H9 (cell line): ENCODE measurements at regions not wholly inside any gene's neighbourhood (a gene's known extent, or its start where the extent isn't known, plus 50 kb on each side); places are given as distances from the start of the nearest gene placed in this dataset.

ENCODE experiments used
- DNase-seq: peaks from one replicate; pipeline ENCODE4 v3.0.0-alpha.2; 2017
- H2AFZ ChIP-seq: one replicate; pipeline ENCODE4 v1.6.1; 2013; ENCODE audit warnings: mild to moderate bottlenecking, low read length, control low read depth, moderate library complexity
- H2AK5ac ChIP-seq: 2 replicates; pipeline ENCODE4 v1.6.1; 2013; ENCODE audit warnings: low read length, control low read depth, mixed read lengths; ENCODE audit not compliant: insufficient read length
- H2BK120ac ChIP-seq: one replicate; pipeline ENCODE4 v1.6.1; 2013; ENCODE audit warnings: low read depth, mild to moderate bottlenecking, low read length, control low read depth, inconsistent platforms; ENCODE audit not compliant: poor library complexity, severe bottlenecking
- H2BK12ac ChIP-seq: 2 replicates; pipeline ENCODE4 v1.6.1; 2013; ENCODE audit warnings: low read length, control low read depth, mixed read lengths, low read depth; ENCODE audit not compliant: insufficient read length
- H2BK15ac ChIP-seq: 2 replicates; pipeline ENCODE4 v1.6.1; 2013; ENCODE audit warnings: low read depth, low read length, control low read depth
- H2BK20ac ChIP-seq: one replicate; pipeline ENCODE4 v1.6.1; 2013; ENCODE audit warnings: low read depth, mild to moderate bottlenecking, low read length, control low read depth, inconsistent platforms; ENCODE audit not compliant: poor library complexity, severe bottlenecking
- H2BK5ac ChIP-seq: 2 replicates; pipeline ENCODE4 v1.6.1; 2013; ENCODE audit warnings: low read length, control low read depth, mixed read lengths; ENCODE audit not compliant: insufficient read length
- H3K14ac ChIP-seq: 2 replicates; pipeline ENCODE4 v1.6.1; 2013; ENCODE audit warnings: low read length, control low read depth; ENCODE audit not compliant: insufficient read depth
- H3K18ac ChIP-seq: 2 replicates; pipeline ENCODE4 v1.6.1; 2013; ENCODE audit warnings: low read depth, mild to moderate bottlenecking, mixed read lengths, low read length, control low read depth; ENCODE audit not compliant: insufficient read length
- H3K23ac ChIP-seq: 2 replicates; pipeline ENCODE4 v1.6.1; 2013; ENCODE audit warnings: low read length, control low read depth, mixed read lengths, low read depth; ENCODE audit not compliant: insufficient read length
- H3K23me2 ChIP-seq: 2 replicates; pipeline ENCODE4 v1.6.1; 2013; ENCODE audit warnings: low read depth, mild to moderate bottlenecking, mixed read lengths, low read length, control low read depth; ENCODE audit not compliant: insufficient read length, poor library complexity, severe bottlenecking
- H3K27ac ChIP-seq: 2 replicates; pipeline ENCODE4 v1.5.1; 2013; ENCODE audit warnings: low read length, control low read depth, mixed read lengths, low read depth; ENCODE audit not compliant: insufficient read length
- H3K27me3 ChIP-seq: 2 replicates; pipeline ENCODE4 v1.6.1; 2013; ENCODE audit warnings: low read length, control low read depth, inconsistent platforms; ENCODE audit not compliant: insufficient read depth
- H3K4ac ChIP-seq: 2 replicates; pipeline ENCODE4 v1.6.1; 2013; ENCODE audit warnings: low read depth, mild to moderate bottlenecking, control low read depth, inconsistent platforms, low read length, moderate library complexity
- H3K4me1 ChIP-seq: 2 replicates; pipeline ENCODE4 v1.6.1; 2013; ENCODE audit warnings: low read length, control low read depth, inconsistent platforms; ENCODE audit not compliant: insufficient read depth
- H3K4me2 ChIP-seq: 2 replicates; pipeline ENCODE4 v1.6.1; 2013; ENCODE audit warnings: low read length, control low read depth, mixed read lengths; ENCODE audit not compliant: insufficient read length, insufficient read depth
- H3K56ac ChIP-seq: 2 replicates; pipeline ENCODE4 v1.6.1; 2013; ENCODE audit warnings: low read depth, mild to moderate bottlenecking, mixed read lengths, low read length, control low read depth; ENCODE audit not compliant: insufficient read length
- H3K79me1 ChIP-seq: 2 replicates; pipeline ENCODE4 v1.6.1; 2013; ENCODE audit warnings: low read depth, mild to moderate bottlenecking, moderate library complexity, low read length, control low read depth, inconsistent platforms; ENCODE audit not compliant: insufficient read depth, poor library complexity, severe bottlenecking
- H3K79me2 ChIP-seq: 2 replicates; pipeline ENCODE4 v1.6.1; 2013; ENCODE audit warnings: low read length, control low read depth, inconsistent platforms; ENCODE audit not compliant: insufficient read depth
- H3K9ac ChIP-seq: 2 replicates; pipeline ENCODE4 v1.6.1; 2013; ENCODE audit warnings: low read length, control low read depth, mixed read lengths; ENCODE audit not compliant: insufficient read length; ENCODE audit errors: extremely low read depth
- H3K9me3 ChIP-seq: one replicate; pipeline ENCODE4 v1.6.1; 2013; ENCODE audit warnings: low read depth, low read length, inconsistent platforms; ENCODE audit not compliant: control insufficient read depth
- H3T11ph ChIP-seq: one replicate; pipeline ENCODE4 v1.6.1; 2013; ENCODE audit warnings: mild to moderate bottlenecking, low read length, control low read depth, inconsistent platforms
- H4K20me1 ChIP-seq: one replicate; pipeline ENCODE4 v1.6.1; 2013; ENCODE audit not compliant: control insufficient read depth, insufficient read length, insufficient read depth
- H4K5ac ChIP-seq: 2 replicates; pipeline ENCODE4 v1.6.1; 2013; ENCODE audit warnings: low read depth, mild to moderate bottlenecking, mixed read lengths, low read length, control low read depth; ENCODE audit not compliant: insufficient read length
- H4K8ac ChIP-seq: replicated peaks from 2 replicates; pipeline ENCODE4 v1.6.1; 2013; ENCODE audit warnings: low read length, control low read depth, mixed read lengths, low read depth; ENCODE audit not compliant: insufficient read length
- H4K91ac ChIP-seq: 2 replicates; pipeline ENCODE4 v1.6.1; 2013; ENCODE audit warnings: low read depth, mild to moderate bottlenecking, moderate library complexity, mixed read lengths, low read length, control low read depth; ENCODE audit not compliant: insufficient read length
- H3K27ac Mint-ChIP-seq, 3 experiments: 2 replicates in 2 of 3; 3 replicates in 1 of 3; pipeline ENCODE4 v1.8.0; 2020 to 2021; ENCODE audit warnings: mixed read lengths in 3 of 3, mild to moderate bottlenecking in 1 of 3, moderate library complexity in 1 of 3
- H3K27me3 Mint-ChIP-seq: 2 replicates; pipeline ENCODE4 v1.8.0; 2021; ENCODE audit warnings: low read depth, mild to moderate bottlenecking, moderate library complexity, mixed read lengths
- H3K36me3 Mint-ChIP-seq, 3 experiments: 2 replicates in 2 of 3; 3 replicates in 1 of 3; pipeline ENCODE4 v1.8.0; 2020 to 2021; ENCODE audit warnings: low read depth in 3 of 3, mixed read lengths in 3 of 3; ENCODE audit not compliant: insufficient read depth in 1 of 3
- H3K4me1 Mint-ChIP-seq, 2 experiments: 2 replicates each; pipeline ENCODE4 v1.8.0; 2020; ENCODE audit warnings: mixed read lengths in 2 of 2
- H3K4me3 Mint-ChIP-seq, 2 experiments: 2 replicates in 1 of 2; 3 replicates in 1 of 2; pipeline ENCODE4 v1.8.0; 2020 to 2021; ENCODE audit warnings: mild to moderate bottlenecking in 2 of 2, mixed read lengths in 2 of 2, moderate library complexity in 1 of 2
- H3K9me3 Mint-ChIP-seq, 2 experiments: 2 replicates in 1 of 2; 3 replicates in 1 of 2; pipeline ENCODE4 v1.8.0; 2020; ENCODE audit warnings: mild to moderate bottlenecking in 2 of 2, mixed read lengths in 2 of 2, moderate library complexity in 1 of 2
- CTCF ChIP-seq: fragments of 200-600 bp; sonication (generic); conservative IDR thresholded peaks from 3 replicates; pipeline ENCODE4 v1.8.0; 2021; ENCODE audit warnings: antibody characterized with exemption, mild to moderate bottlenecking
- WGBS: extraction: QIAGEN DNeasy Blood & Tissue Kit; methylation state at CpG from one replicate; pipeline ENCODE4 v1.1.7; 2013; ENCODE audit warnings: missing lambda C conversion rate, low lambda C conversion rate, mixed read lengths; ENCODE audit not compliant: insufficient read length; ENCODE audit errors: extremely low coverage; 5-methylcytosine and 5-hydroxymethylcytosine counted together

DNA sequence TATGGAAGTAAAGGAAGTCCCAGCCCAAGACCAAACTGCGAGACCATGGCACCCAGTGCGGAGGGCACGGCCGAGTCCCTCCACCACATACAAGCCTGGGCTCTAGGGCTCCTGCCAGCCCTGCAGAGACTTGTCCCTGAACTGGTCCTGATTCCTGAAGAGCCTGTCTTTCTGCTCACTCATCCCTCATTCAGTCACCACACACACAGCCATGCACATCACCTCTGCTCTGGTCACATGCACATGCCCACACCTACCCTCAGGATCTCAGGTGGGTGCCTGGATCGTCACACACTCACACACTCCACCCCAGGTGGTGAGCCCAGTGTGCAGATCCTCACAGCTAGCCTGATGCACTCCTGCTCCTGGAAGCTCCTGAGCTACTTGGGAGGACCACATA is 71.4 kb upstream of the LAPTM4A start:
- Histone ChIP-seq H3K23me2 (no peaks in the 10 kb centered on the region), H3K79me1 (no peaks in the 10 kb centered on the region), H3K79me2 (no peaks in the 10 kb centered on the region), H4K5ac (no peak overlapping the region), H2BK5ac (no peak overlapping the region), H3K9ac (no peak overlapping the region), H2BK120ac (no peak overlapping the region), H3K27me3 (no peaks in the 10 kb centered on the region), H2BK15ac (no peak overlapping the region), H2BK12ac (no peak overlapping the region), H3T11ph (no peak overlapping the region), H4K8ac (no peak overlapping the region), H3K4me1 (no peaks in the 10 kb centered on the region), H3K4me2 (no peak overlapping the region), H2AK5ac (no peak overlapping the region), H2BK20ac (no peak overlapping the region), H2AFZ (no peak overlapping the region), H3K27ac (no peak overlapping the region), H3K56ac (no peak overlapping the region), H3K18ac (no peak overlapping the region), H3K9me3 (no peaks in the 10 kb centered on the region), H3K14ac (no peak overlapping the region), H4K91ac (no peak overlapping the region), H3K4ac (no peak overlapping the region), H4K20me1 (no peaks in the 10 kb centered on the region), H3K23ac (no peak overlapping the region)
- Mint-ChIP-seq H3K36me3 (no peaks in the 10 kb centered on the region), H3K4me3 (no peak overlapping the region), H3K27me3 (no peaks in the 10 kb centered on the region; the same call in none of the 2 replicates), H3K27ac (no peak overlapping the region), H3K4me1 (no peaks in the 10 kb centered on the region), H3K9me3 (no peaks in the 10 kb centered on the region)
- DNase-seq = no peak
- TF ChIP-seq CTCF = no peak
- WGBS = no CpG with 5 or more reads among the region's 5 CpGs
